H1 (cell line): ENCODE measurements at regions not wholly inside any gene's neighbourhood (a gene's known extent, or its start where the extent isn't known, plus 50 kb on each side); places are given as distances from the start of the nearest gene placed in this dataset.

Experiments used
- BACH1 ChIP-seq: IDR thresholded peaks from 2 replicates; pipeline ENCODE4 v1.6.1; 2012; ENCODE audit warnings: low read length, improper control_type of control experiment
- EGR1 ChIP-seq: IDR thresholded peaks from 2 replicates; pipeline ENCODE4 v1.6.1; 2011; ENCODE audit warnings: low read depth, low read length, borderline replicate concordance
- GABPA ChIP-seq: IDR thresholded peaks from 2 replicates; pipeline ENCODE4 v1.6.1; 2011; ENCODE audit warnings: mild to moderate bottlenecking, low read length, moderate library complexity, borderline replicate concordance; ENCODE audit not compliant: insufficient read depth
- HDAC6 ChIP-seq: IDR thresholded peaks from one replicate; pipeline ENCODE4 v1.7.1; 2012; ENCODE audit warnings: low read depth, mild to moderate bottlenecking, inconsistent platforms, low read length, moderate library complexity
- JUN ChIP-seq: IDR thresholded peaks from 2 replicates; pipeline ENCODE4 v1.6.1; 2011; ENCODE audit warnings: low read depth, mild to moderate bottlenecking, improper control_type of control experiment, low read length
- POLR2A ChIP-seq, 2 experiments: IDR thresholded peaks; 1 replicate in 1 of 2; 2 replicates in 1 of 2; pipeline ENCODE4 v1.6.1; 2011; ENCODE audit warnings: low read depth in 2 of 2, low read length in 2 of 2, mild to moderate bottlenecking in 2 of 2; ENCODE audit errors: control extremely low read depth in 1 of 2
- SP2 ChIP-seq: IDR thresholded peaks from 2 replicates; pipeline ENCODE4 v1.6.1; 2012; ENCODE audit warnings: mild to moderate bottlenecking, low read length, inconsistent platforms
- ZNF274 ChIP-seq: IDR thresholded peaks from 2 replicates; pipeline ENCODE4 v1.7.0; 2012; ENCODE audit warnings: low read length, borderline replicate concordance; ENCODE audit errors: extremely low read depth
- TF ChIP-seq, protein P1 (sequence below), 3 experiments: IDR thresholded peaks; 1 replicate in 2 of 3; 2 replicates in 1 of 3; pipeline versions ENCODE4 v1.5.1 to v1.6.1; 2011; ENCODE audit warnings: low read length in 3 of 3, mild to moderate bottlenecking in 3 of 3, inconsistent platforms in 2 of 3, low read depth in 1 of 3, moderate library complexity in 1 of 3; ENCODE audit not compliant: insufficient read depth in 1 of 3; ENCODE audit errors: control extremely low read depth in 1 of 3

GRCh38 chr4:100590325-100590724 lies 72.5 kb upstream of the EMCN start:
- no peak for TF ChIP-seq BACH1
- TF ChIP-seq POLR2A (IDR thresholded peaks at IDR 0.05; ENCODE audit: control extremely low read depth in 1 of 2, low read depth in 2 of 2, low read length in 2 of 2), result no peak
- no peak for TF ChIP-seq GABPA
- no peak for TF ChIP-seq HDAC6
- TF ChIP-seq EGR1, result no peak
- TF ChIP-seq, protein P1, sequence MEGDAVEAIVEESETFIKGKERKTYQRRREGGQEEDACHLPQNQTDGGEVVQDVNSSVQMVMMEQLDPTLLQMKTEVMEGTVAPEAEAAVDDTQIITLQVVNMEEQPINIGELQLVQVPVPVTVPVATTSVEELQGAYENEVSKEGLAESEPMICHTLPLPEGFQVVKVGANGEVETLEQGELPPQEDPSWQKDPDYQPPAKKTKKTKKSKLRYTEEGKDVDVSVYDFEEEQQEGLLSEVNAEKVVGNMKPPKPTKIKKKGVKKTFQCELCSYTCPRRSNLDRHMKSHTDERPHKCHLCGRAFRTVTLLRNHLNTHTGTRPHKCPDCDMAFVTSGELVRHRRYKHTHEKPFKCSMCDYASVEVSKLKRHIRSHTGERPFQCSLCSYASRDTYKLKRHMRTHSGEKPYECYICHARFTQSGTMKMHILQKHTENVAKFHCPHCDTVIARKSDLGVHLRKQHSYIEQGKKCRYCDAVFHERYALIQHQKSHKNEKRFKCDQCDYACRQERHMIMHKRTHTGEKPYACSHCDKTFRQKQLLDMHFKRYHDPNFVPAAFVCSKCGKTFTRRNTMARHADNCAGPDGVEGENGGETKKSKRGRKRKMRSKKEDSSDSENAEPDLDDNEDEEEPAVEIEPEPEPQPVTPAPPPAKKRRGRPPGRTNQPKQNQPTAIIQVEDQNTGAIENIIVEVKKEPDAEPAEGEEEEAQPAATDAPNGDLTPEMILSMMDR (IDR thresholded peaks at IDR 0.05; ENCODE audit: control extremely low read depth in 1 of 3, insufficient read depth in 1 of 3, low read depth in 1 of 3, low read length in 3 of 3), result no peak
- TF ChIP-seq ZNF274, result no peak
- no peak for TF ChIP-seq SP2
- no peak for TF ChIP-seq JUN
